ENCODE measurements at regions not wholly inside any gene's neighbourhood (a gene's known extent, or its start where the extent isn't known, plus 50 kb on each side); places are given as distances from the start of the nearest gene placed in this dataset.

DNA sequence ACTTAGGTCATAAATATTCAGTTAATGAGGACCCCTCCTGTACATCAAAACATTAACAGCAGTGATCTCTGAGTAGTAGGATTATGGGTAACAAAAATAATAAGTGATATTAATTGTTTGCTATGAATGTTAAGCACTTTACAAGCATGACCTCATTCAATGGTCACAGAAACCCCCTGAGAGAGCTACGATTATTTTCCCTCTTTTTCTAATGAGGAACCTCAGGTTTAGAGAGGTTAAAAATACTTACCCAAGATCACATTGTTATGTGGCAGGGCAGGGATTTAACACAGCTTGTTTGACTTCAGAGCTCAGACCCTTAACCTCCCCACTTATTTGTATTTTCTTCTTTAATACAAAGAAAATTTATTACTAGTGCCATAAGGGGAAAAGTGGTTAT is 228.2 kb downstream of the TBL1XR1 start:
- DNase-seq = no peak

DNA sequence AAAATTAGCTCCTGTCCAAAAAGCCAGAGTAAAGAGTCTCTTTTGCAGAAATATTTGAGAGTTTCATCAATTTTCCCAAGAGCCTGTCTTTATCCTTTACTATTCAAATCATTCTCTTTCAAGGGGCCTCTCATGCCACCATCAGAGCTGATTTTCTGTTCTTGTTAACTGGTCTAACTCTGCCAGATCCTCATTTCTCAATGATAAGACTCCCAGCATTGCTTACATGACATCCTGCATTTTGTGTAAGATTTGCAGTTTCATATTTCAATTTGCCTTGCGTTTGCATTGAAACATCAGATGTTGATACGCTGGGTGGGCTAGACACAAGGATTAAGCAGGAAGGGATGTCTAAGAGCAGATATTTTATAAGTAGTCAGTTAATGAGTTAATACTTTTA is 228.7 kb downstream of the TBL1XR1 start:
- DNase-seq = no peak

- no peak for DNase-seq
Observed at GRCh38 chr3:176967522-176967921, 229.8 kb downstream of the TBL1XR1 start.

- no peak for DNase-seq
Observed at GRCh38 chr3:176964661-176965060, 232.6 kb downstream of the TBL1XR1 start.

- DNase-seq = no peak
Observed at GRCh38 chr3:176961916-176962315, 235.4 kb downstream of the TBL1XR1 start.

- DNase-seq = no peak
Observed at GRCh38 chr3:176959867-176960266, 237.4 kb downstream of the TBL1XR1 start.

DNA sequence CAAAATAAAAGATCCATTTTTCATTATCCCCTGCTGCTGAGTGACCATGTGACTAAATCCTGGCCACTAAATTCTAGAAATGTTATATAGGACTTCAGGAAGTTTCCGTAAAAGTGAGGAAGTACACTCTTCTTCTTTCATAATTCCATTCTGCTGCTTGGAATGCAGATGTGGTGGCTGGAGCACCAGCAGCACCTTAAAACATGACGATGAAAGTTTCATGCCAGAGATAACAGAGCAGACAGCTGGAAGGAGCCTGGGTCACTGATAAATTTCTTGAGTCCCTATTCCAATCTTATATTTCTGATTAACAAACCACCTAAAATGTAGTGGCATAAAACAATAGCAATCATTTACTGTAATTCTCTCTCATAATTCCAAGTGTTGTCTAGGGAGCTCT is 238.7 kb downstream of the TBL1XR1 start:
- DNase-seq = no peak

GRCh38 chr3:176954517-176954916 is 242.8 kb downstream of the TBL1XR1 start:
- no peak for DNase-seq

- DNase-seq = no peak
Observed at GRCh38 chr3:176953106-176954060, 243.9 kb downstream of the TBL1XR1 start.

DNA sequence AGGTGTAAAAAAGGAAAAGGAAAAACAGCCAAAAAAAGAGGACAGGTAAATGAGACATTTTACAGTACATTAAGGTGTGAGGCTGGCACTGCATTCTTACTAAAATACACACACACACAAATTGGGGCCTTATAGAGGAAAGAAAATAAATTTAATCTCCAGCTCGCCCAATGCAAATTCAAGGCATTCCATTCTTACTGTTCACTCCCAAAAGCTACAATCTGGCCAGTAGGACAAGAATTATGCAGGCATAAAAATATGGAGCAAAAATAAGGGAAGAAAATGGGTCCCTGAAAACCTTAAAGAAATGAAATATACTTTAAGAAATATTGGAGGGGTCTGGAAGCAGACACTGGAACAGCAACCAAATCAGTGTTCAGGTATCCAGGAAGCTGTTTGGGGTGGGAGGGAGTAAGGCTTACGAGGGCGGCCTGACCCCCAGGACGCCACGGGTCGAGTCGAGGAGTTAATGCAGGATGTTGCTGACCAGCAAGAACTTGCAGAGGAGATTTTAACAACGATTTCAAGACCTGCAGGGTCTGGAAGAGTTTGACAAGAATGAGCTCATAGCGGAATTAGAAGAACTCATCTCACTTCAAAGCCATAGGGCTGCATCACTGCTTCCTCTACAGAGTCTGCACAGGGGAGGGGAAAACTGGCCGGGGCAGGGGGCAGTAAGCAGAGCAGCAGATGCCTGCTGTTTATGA is 245.5 kb downstream of the TBL1XR1 start:
- DNase-seq = no peak

- no peak for DNase-seq
Observed at GRCh38 chr3:176951144-176951543, 246.1 kb downstream of the TBL1XR1 start.

GRCh38 chr3:176950743-176951142 is 246.5 kb downstream of the TBL1XR1 start:
- DNase-seq = no peak

DNA sequence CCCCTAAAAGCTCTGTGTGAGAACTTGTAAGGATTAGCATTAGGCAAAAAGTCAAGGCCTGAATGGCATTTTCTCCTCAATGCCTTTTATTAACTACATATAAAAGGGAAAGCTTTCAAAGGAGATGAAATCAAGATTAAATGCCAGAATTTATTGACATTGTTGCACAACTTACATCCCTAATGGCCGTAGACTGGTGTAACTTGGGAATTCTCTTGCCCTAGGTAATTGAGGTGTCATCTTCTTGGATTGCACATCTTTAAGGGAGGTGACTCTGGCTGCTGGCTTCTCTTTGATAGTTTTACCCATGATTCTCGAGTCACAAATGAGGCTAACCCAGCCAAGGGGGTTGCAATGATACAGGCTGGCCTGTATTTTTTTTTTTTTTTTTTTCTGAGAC is 249.1 kb downstream of the TBL1XR1 start:
- DNase-seq = no peak

DNA sequence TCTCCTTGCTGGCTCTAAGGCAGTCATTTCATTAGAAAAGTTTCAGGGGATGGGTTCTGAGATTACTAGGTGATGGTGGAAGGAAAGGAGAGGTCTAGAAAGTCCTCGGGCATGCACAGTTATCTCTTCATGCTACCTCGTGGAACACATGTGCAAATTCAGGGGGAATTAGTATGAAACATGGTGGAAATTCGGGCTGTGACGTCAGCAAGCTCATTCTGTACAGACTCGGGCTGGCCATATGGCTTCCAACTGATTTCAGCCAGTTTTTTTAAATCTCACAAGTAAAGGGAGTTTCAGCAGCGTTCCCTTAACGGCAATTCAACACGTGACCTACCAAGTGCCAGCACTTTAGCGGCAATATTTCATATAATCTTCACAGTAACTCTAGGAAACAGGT is 251.1 kb downstream of the TBL1XR1 start:
- DNase-seq = no peak

DNA sequence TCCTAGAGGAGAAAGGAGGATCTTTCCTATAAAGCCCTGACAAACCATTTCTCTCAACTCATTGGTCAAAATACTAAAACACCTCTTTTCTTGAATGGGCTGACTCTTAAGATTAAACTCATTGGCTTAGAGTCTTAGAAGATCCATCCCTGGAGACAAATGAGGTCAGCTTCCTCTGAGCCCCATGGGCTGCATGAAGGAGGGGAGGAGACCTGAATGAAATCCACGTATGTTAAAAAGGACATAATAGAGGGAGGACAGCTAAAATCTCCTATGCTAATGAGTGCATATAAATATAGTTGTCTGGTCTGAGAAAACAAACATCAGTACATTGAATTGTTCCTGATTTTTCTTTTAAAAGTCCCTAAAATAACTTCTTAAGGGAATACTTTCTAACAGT is 255.0 kb downstream of the TBL1XR1 start:
- no peak for DNase-seq

GRCh38 chr3:176941689-176942088 is 255.6 kb downstream of the TBL1XR1 start:
- peak; percentile 27 for DNase-seq

DNA sequence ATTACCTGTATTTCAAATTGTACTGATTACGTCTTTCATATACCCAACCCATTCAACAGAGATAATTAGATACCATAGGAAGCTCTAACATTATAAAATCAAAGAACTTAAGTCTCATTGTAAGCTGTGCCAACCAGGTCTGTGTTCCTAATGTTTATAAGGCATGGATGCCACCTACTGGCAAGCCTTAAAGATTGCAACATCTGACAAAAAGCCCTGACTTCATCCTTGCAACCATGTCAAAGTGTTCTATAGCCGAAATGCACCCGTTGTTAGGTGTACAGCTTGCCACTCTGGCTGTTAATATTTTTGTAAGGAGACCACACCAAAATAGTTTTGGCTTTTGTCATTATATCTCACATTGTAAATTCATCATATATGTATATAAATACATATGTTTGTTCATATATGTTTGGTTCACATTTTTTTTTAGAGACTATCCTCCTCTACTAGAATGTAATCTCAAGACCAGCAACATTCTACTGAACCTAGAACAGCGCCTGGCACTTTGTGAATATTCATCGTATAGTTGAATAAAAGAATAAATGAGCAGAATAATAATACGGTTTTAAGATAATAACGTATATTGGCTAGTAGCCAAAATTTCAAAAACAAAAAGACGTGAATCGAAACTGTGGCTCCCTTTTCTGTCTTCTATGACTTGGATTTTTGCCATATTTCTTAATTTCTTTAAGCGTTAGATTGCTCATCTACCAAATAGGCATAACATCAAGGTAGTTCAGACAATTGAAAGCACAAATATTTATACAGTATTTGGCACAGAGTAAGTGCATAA is 258.1 kb downstream of the TBL1XR1 start:
- peak; percentile 71 for DNase-seq

- no peak for DNase-seq
Observed at GRCh38 chr3:176937994-176938393, 259.3 kb downstream of the TBL1XR1 start.

DNA sequence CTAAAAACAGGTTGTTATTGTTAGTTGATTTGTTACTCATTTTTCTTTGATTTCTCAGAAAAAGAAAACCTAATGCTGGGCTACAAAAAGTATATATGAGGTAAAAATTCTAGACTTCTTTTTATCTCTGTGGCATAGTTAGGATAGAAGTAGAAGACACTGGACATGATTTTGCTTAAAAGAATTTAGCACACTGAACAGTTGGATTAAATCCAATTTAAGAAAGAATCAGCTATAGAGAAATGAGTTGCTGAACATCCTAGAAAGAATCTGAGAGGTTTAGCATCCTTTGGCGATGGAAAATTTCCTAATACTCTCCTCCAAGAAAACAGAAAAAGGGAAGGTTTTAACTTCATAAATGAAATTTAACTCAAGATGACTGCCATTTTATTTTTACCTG is 259.7 kb downstream of the TBL1XR1 start:
- no peak for DNase-seq

DNA sequence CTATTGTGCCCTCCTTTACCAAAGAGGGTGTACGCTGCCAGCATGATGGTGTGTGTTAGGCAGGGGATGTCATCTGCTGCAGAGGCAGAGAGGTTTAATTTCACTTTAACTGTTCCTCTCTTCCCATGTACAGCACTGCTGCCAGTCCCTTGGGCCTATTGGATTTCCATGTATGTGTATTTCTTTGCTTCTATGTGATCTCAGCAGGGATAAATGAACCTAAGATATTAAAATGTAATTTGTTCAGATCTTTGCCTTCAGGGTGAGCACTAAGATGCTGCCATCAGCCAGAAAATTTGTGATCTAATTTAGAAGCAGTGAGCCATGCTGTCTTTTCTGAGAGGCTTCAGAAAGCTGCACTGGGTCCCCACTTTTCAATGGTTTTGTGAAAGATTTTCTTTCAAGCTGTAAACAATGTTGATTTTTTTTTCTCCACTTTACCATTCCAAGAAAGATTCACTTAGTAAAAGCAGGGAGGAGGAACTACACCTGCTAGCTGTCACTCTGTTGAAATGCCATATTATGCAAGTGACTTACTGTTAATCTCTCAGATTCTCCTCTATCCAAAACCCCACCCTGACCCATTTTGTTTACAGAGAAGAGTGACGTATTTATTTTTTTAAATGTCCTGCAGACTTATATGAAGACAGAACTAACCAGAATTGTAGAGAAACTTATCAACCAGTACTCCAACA is 261.9 kb downstream of the TBL1XR1 start:
- DNase-seq = no peak

- DNase-seq = no peak
Observed at GRCh38 chr3:176934698-176935097, 262.6 kb downstream of the TBL1XR1 start.

GRCh38 chr3:176933704-176934103 is 263.6 kb downstream of the TBL1XR1 start:
- no peak for DNase-seq

DNA sequence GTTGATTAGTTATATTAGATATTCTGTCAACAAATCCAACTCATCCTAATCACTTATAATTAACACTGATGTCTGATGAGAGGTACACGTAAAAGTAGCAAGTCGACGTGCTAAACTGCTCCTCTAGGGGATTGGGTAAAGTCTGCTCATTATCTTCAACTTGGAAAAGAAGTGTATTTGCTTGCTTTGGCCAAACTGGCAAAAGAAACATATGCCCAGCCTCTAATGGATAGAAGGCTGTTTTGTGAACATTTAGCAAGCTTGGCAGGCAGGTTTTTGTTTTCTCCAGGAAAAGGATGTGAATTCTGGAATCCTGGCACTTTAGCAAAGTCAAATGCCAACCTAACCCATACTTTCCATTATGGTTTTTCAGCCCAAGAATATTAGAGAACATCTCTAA is 264.8 kb downstream of the TBL1XR1 start:
- no peak for DNase-seq
